GM18951 (cell line): ENCODE measurements at regions not wholly inside any gene's neighbourhood (a gene's known extent, or its start where the extent isn't known, plus 50 kb on each side); places are given as distances from the start of the nearest gene placed in this dataset.

Experiments
- POLR2A ChIP-seq: IDR thresholded peaks from 4 replicates; pipeline ENCODE4 v1.6.1; 2011; ENCODE audit warnings: mild to moderate bottlenecking; ENCODE audit not compliant: insufficient read length, insufficient read depth; ENCODE audit errors: extremely low read depth
- in situ Hi-C: fragments of 300-500 bp; cut with MboI; formaldehyde crosslinking; loops from one replicate; pipeline ENCODE4 v1.12.0; 2022; ENCODE audit warnings: low sequenced_read_pairs, mixed read lengths, inconsistent platforms; ENCODE audit not compliant: unreplicated experiment

DNA sequence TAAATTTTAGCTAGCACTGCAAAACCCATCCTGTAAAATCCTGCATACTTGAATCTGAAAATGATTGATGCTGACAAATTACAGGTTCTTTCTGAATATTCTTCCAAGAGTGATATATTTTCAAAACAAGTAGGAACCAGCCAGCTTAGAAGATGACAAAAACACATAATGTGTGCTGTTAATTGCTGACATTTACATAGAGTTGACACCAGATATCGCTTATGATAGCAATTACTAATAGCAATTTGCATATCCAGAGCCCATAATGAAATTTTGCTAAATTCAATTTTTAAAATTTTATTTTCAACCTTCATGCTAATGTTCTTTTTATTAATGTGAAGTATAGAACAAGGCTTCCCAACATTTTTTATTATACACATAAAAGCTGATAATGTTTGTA lies 284.5 kb downstream of the SEC23A start:
- no peak for TF ChIP-seq POLR2A
- in situ Hi-C loops = no loop called here

DNA sequence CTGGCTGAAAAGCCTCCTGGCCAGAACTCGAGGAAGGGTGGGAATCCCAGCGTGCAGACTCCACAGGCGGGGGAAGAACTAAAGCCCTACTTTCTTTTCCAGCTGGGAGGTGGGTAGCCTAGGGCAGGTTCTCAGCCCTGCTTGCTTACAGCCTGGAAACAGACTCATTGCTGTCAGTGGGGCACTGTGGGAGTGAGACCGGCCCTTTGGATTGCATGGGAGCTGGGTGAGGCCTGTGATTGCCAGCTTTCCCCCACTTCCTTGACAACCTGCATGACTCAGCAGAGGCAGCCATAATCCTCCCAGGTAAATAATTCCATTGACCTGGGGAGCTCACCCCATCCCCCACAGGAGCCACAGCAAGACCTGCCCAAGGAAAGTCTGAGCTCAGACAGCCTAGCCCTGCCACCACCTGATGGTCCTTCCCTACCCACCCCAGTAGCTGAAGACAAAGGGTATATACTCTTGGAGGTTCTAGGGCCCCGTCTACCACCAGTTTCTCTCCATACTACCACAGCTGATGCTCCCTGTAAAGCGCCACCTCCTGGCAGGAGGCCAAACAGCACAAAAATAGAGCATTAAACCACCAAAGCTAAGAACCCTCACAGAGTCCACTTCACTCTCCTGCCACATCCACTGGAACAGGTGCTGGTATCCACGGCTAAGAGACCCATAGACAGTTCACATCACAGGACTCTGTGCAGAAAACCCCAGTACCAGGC lies 294.1 kb downstream of the SEC23A start:
- TF ChIP-seq POLR2A = no peak
- in situ Hi-C loops = no loop called here

DNA sequence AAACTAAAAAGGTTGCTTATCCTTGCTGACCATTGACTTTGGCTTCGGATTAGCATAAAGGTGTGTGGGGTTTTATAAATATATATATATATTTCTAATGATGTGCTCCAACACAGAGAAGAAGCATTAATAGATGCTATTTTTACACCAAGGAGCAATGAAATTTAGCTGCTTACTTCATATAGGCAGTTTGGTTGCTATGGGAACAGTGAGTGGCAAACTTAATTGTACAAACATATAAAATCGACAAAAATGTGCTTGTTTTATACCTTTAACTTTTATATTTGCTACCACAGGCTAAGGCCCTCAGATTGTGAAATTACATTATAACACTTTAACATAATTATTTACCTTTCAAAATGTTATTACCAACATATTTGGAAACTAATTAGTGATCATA lies 303.4 kb downstream of the SEC23A start:
- no peak for TF ChIP-seq POLR2A
- in situ Hi-C loops = no loop called here

DNA sequence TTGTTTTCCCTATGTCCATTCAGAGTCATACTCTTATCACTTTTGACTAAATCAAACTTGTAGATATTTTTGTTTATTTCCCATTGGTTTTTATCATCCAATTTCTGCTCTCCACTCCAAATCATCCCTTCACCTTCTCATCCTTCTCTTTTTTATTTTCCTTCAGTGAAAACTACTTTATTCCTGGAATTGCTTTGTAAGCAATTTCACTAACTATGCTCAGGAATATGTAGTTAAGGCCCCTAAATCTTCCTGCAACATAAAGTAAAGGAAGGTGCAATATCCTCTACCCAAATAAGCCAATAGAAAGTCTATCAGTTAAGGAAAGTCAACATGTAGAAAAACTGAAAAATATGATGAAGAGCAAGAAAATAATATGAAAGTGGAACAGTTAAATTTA lies 308.4 kb downstream of the SEC23A start:
- TF ChIP-seq POLR2A = no peak
- in situ Hi-C loops = no loop called here

DNA sequence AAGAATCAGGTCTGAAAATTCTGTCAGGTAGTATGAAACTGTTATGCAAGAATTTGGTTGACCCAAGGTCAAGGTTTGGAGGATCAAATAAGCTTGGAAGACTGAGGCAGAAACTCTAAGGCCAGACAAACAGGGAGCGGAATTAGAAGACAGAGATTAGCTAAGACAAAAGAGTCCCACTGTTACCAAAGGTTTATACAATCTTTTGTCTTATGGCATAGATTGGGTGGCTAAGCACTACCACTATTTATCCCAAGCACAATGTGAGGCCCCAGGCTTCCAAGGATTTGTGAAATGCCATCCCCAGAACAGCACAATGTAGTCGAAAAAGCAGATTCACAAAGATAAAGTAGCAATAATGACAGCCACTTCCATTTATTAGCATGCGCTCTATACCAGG lies 311.2 kb downstream of the SEC23A start:
- TF ChIP-seq POLR2A = no peak
- in situ Hi-C loops = no loop called here

DNA sequence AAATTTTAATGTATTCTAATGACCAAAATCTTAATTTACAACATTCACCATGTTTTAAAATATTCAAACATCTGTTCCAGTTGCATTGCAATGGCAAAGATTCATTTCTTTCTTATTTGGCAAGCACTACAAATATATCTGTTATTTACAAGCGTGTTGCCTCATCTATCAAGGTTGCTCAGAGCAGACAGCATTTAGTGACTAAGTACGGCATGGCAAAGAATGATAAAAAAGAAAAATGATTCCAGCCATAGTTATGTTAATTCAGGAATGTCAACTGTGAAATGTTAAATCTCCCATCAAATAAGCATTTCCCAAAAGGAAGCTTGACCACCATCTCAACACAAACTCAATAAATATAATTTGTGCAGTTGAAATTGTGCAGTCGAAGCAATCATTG lies 312.1 kb downstream of the SEC23A start:
- TF ChIP-seq POLR2A = no peak

DNA sequence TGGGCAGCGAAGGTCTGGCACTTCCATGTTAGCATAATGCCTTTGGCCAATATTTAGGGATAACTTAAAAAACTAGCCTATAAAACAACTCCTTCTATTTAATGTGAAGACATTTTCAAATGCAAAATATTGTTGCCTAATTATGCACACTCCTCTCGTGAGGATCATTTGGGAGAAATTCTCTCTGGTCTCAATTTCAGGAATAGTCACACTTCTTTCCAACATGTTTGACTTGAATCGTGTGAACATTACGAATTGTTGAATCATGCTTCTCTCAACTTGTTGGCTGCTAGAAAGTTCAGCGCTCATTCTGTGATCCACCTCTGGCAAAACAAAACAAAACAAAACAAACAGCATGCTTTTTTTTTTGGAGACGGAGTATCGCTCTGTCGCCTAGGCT lies 313.2 kb downstream of the SEC23A start:
- in situ Hi-C loops = no loop called here
- TF ChIP-seq POLR2A = no peak

More for the DNA sequence above, 312.1 kb downstream of the SEC23A start:
- in situ Hi-C loops = no loop called here

DNA sequence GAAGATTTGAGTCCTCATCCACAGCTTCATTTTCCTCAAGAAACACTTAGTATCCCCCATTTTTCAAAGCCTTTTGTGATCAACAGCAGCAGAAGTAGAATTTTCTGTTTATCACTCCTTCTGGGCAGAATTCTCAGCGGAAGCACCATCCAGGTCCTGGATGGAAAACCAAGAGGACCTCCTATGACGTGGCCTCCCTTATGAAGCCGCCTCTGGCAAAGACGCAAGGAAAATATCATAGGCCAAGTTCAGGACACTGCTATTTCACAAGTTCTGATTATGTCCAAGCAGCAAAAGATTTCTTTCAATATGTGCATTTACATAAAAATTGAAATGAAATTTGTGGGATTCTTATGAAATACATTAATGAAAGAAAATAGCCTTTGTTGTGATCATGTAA lies 315.0 kb downstream of the SEC23A start:
- in situ Hi-C loops = no loop called here
- no peak for TF ChIP-seq POLR2A

DNA sequence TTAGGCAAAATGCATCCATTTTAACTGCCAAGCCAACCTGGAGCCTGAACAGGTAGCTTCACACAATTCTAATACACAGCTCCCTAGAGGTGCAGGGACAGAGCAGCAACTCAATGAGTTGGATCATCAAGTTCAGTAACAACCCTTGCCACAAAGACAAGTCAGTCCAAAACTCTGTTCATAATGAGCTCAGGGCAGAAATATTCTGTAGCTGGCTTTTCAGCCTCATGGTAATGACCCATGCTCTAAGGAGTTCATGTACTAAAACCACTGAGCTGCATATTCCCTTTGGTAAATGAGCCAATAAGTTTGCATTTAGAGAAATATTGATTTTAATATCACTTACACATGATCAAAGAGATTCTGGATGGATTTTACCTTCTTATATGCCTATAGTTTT lies 316.1 kb downstream of the SEC23A start:
- TF ChIP-seq POLR2A = no peak
- in situ Hi-C loops = no loop called here

DNA sequence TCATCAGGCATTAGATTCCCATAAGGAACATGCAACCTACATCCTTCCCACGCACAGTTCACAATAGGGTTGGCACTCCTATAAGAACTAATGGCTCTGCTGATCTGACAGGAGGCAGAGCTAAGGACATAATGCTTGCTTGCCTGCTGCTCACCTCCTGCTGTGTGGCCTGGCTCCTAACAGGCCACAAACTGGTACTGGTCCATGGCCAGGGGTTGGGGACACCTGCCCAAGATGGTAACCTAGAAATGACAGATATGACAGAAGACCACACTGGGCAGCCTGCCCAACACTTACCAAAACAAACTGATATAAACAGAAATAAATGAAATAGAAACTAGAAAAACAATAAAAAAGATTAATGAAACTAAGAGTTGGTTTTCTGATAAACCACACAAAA lies 325.6 kb downstream of the SEC23A start:
- no peak for TF ChIP-seq POLR2A
- in situ Hi-C loops = no loop called here

DNA sequence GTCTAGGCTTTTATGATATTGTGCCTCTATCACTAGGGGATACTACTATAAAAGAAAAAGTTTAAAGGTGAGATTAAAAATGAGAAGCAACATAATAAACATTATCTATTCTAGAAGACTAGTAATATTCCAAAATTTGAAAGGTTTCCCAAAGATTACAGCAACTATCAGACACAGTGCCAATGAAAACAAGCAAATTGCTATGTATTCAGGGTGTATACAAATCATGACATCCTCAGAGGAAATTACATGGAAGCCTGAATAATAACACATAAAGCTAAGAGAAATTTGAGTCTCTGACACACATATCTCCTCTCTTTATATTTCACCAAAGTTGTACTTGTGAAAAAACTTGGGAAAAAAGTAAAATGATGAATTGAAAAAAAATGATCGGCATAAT lies 327.0 kb downstream of the SEC23A start:
- TF ChIP-seq POLR2A = no peak
- in situ Hi-C loops = no loop called here

DNA sequence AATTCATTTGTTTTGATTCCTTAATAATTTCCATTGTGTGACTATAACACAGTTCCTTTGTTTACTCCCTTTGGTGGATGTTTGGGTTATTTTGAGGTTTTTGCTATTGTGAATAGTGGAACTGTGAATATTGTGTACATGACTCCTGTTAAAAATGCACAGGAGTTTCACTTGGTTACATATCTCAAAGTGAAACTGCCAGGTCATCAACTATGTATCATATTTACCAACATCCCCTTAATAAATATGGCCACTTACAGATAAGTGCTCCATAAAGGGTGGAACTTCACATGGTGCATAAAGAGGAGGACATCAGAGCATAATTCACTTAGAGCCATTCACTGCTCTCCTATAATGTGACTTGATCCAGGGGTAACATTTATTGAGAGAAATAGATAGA lies 328.9 kb downstream of the SEC23A start:
- in situ Hi-C loops = no loop called here
- TF ChIP-seq POLR2A = no peak

DNA sequence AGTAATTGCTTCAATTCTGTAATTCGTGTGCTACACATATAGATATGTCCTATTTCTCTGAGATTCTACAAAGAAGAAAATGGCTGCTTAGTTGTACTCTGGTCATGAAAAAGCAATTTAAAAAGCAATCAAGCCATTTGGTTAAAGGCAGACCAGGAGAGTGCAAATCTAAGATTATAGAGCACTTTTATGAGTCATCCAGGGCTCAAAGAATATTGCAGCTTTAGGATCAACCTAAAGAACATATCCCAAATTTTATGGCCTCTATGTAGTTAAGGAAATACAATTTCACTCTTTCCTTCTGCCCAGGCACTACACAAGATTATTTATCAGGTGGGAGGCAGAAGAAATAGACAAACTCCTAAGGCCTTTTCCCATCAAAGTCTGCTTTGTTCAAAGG lies 332.8 kb downstream of the SEC23A start:
- TF ChIP-seq POLR2A = no peak
- in situ Hi-C loops = no loop called here

DNA sequence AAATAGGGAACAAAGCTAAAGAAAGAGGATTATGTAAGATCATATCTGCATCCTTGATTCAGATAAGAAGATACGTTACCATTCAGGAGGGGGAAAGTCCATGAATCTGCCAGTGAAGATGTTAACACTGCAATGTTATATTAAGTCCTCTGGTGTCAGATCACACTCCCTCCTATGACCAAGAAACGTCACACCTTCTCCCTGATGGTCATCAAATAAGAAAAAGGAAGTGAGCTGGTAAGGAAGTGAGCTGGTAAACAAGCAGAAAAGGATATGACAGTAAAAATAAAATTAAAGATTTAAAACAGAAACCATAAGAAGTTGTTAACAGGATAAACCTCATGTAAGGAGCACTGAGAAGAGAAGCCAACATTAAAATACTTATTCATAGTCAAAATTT lies 340.2 kb downstream of the SEC23A start:
- in situ Hi-C loops = no loop called here
- no peak for TF ChIP-seq POLR2A

DNA sequence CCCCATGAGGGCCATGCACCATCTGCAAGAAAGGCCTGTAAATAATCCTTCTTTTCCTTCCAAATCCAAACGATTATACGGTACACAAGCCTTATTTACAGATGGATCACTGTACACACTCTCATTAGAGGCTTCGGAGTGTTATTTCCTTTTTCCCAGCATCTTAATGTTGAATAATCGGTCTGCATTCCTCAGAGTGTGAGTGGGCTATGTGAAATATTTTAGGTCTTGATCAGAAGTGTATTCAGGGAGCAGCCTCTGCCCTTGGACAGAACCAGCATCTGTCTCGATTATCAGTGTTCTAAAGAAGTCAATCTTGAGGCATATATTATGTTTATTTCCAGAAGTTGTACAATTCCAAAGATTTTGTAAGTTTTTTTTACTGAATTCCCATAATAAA lies 340.6 kb downstream of the SEC23A start:
- in situ Hi-C loops = no loop called here

DNA sequence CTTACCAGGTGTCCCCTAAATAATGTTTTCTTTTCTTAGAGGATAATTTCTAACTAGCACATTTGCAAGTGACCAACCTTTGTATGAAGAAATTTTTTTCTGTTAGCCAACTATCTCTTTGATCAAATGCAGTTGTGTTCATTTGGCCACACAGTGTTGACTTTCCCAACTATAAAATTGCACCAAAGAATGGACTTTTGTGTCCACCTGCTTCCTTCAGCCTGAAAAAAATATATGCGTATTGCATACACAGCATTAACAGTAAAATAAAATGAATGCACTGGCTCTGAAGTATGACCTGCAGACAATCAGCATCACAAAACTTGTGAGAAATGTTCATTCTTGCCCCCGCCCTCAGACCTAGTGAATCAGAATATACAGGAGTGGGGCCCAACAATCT lies 342.0 kb downstream of the SEC23A start:
- in situ Hi-C loops = no loop called here
- TF ChIP-seq POLR2A = no peak

More for the DNA sequence above, 340.6 kb downstream of the SEC23A start:
- no peak for TF ChIP-seq POLR2A
